SK-N-SH treated with all-trans-retinoic acid at 6 μM for 48 hours (cell line): ENCODE measurements at regions not wholly inside any gene's neighbourhood (a gene's known extent, or its start where the extent isn't known, plus 50 kb on each side); places are given as distances from the start of the nearest gene placed in this dataset.

Experiments used
- ATAC-seq: fragments of 200-7000 bp; cut with Tn5 transposase; 3 replicates; pipeline ENCODE4 v1.9.1; 2020; ENCODE audit warnings: mild to moderate bottlenecking, moderate library complexity
- ARNTL ChIP-seq: fragments of 450-650 bp; formaldehyde crosslinking; IDR thresholded peaks from 2 replicates; pipeline ENCODE4 v1.5.0; 2020; ENCODE audit warnings: low read depth, mild to moderate bottlenecking, moderate library complexity, borderline replicate concordance
- BACH2 ChIP-seq: fragments of 250-450 bp; sonication (Bioruptor Pico); IDR thresholded peaks from 2 replicates; pipeline ENCODE4 v1.9.0; 2021; ENCODE audit warnings: mild to moderate bottlenecking, borderline replicate concordance
- CSDC2 ChIP-seq: fragments of 250-450 bp; sonication (Bioruptor Pico); IDR thresholded peaks from 2 replicates; pipeline ENCODE4 v1.5.0; 2020; ENCODE audit warnings: mild to moderate bottlenecking, moderate library complexity
- GLIS3 ChIP-seq: fragments of 250-450 bp; sonication (Bioruptor Pico); IDR thresholded peaks from 2 replicates; pipeline ENCODE4 v1.5.0; 2020; ENCODE audit warnings: mild to moderate bottlenecking, moderate library complexity
- ISL1 ChIP-seq: fragments of 250-450 bp; sonication (Bioruptor Pico); IDR thresholded peaks from 2 replicates; pipeline ENCODE4 v2.1.2; 2022; ENCODE audit warnings: mild to moderate bottlenecking, moderate library complexity
- OSR1 ChIP-seq: fragments of 250-450 bp; sonication (Bioruptor Pico); IDR thresholded peaks from 2 replicates; pipeline ENCODE4 v1.8.0; 2022; ENCODE audit warnings: moderate library complexity, mild to moderate bottlenecking, inconsistent platforms
- PPARA ChIP-seq: fragments of 250-450 bp; sonication (Bioruptor Pico); IDR thresholded peaks from 2 replicates; pipeline ENCODE4 v1.5.0; 2020; ENCODE audit warnings: mild to moderate bottlenecking, borderline replicate concordance
- RARB ChIP-seq: fragments of 250-450 bp; sonication (Bioruptor Pico); IDR thresholded peaks from 2 replicates; pipeline ENCODE4 v1.8.0; 2021; ENCODE audit warnings: mild to moderate bottlenecking, moderate library complexity
- TCF4 ChIP-seq: fragments of 250-450 bp; sonication (Bioruptor Pico); IDR thresholded peaks from 2 replicates; pipeline ENCODE4 v1.8.0; 2021; ENCODE audit warnings: mild to moderate bottlenecking, moderate library complexity, borderline replicate concordance
- TOX ChIP-seq: fragments of 250-450 bp; sonication (Bioruptor Pico); IDR thresholded peaks from 2 replicates; pipeline ENCODE4 v1.8.0; 2021; ENCODE audit warnings: mild to moderate bottlenecking, moderate library complexity, borderline replicate concordance
- ZC3H10 ChIP-seq: fragments of 250-450 bp; sonication (Bioruptor Pico); IDR thresholded peaks from 2 replicates; pipeline ENCODE4 v1.5.1; 2021; ENCODE audit warnings: mild to moderate bottlenecking, moderate library complexity
- ZFP3 ChIP-seq: fragments of 250-450 bp; sonication (Bioruptor Pico); IDR thresholded peaks from 2 replicates; pipeline ENCODE4 v1.5.0; 2020; ENCODE audit warnings: mild to moderate bottlenecking, moderate library complexity
- ZNF70 ChIP-seq: fragments of 450-650 bp; formaldehyde crosslinking; IDR thresholded peaks from 2 replicates; pipeline ENCODE4 v1.5.0; 2020; ENCODE audit warnings: mild to moderate bottlenecking, moderate library complexity
- ZNF8 ChIP-seq: fragments of 450-650 bp; formaldehyde crosslinking; IDR thresholded peaks from 2 replicates; pipeline ENCODE4 v1.5.0; 2020; ENCODE audit warnings: mild to moderate bottlenecking, moderate library complexity
- TF ChIP-seq, protein P1 (sequence below): fragments of 250-450 bp; sonication (Bioruptor Pico); IDR thresholded peaks from 2 replicates; pipeline ENCODE4 v1.5.0; 2020; ENCODE audit warnings: mild to moderate bottlenecking, moderate library complexity
- TF ChIP-seq, protein P2 (sequence below): fragments of 250-450 bp; sonication (Bioruptor Pico); IDR thresholded peaks from 2 replicates; pipeline ENCODE4 v1.8.0; 2020; ENCODE audit warnings: mild to moderate bottlenecking, moderate library complexity, borderline replicate concordance
- TF ChIP-seq, protein P3 (sequence below): fragments of 250-450 bp; sonication (Bioruptor Pico); IDR thresholded peaks from 2 replicates; pipeline ENCODE4 v1.5.1; 2020; ENCODE audit warnings: low read depth, mild to moderate bottlenecking, moderate library complexity
- TF ChIP-seq, protein P4 (sequence below): fragments of 250-450 bp; sonication (Bioruptor Pico); IDR thresholded peaks from 2 replicates; pipeline ENCODE4 v1.8.0; 2021; ENCODE audit warnings: low read depth, mild to moderate bottlenecking, moderate library complexity, borderline replicate concordance
- TF ChIP-seq, protein P5 (sequence below): fragments of 250-450 bp; sonication (Bioruptor Pico); IDR thresholded peaks from 2 replicates; pipeline ENCODE4 v1.5.1; 2021; ENCODE audit warnings: mild to moderate bottlenecking, moderate library complexity

DNA sequence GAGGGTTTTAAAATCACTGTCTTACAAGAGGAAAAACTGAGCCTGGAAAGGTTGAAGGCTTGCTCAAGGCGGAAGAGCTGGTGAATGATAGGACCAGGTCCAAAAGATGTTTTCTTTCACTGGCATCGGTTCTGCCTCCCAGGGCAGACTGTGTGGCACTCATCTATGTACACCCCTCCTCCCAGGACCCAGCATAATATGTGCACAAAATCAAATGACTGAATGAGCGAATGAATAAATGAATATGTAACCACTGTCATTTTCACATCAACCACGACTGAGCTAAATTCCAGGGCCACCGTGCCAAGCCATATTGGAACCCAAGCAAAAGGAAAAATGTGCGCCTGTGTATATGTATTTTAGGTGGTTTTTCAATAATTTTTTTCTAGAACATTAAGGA lies 99.3 kb upstream of the ZBTB40 start:
- no peak for TF ChIP-seq GLIS3 (CRISPR knock-in tag)
- TF ChIP-seq, protein P1, sequence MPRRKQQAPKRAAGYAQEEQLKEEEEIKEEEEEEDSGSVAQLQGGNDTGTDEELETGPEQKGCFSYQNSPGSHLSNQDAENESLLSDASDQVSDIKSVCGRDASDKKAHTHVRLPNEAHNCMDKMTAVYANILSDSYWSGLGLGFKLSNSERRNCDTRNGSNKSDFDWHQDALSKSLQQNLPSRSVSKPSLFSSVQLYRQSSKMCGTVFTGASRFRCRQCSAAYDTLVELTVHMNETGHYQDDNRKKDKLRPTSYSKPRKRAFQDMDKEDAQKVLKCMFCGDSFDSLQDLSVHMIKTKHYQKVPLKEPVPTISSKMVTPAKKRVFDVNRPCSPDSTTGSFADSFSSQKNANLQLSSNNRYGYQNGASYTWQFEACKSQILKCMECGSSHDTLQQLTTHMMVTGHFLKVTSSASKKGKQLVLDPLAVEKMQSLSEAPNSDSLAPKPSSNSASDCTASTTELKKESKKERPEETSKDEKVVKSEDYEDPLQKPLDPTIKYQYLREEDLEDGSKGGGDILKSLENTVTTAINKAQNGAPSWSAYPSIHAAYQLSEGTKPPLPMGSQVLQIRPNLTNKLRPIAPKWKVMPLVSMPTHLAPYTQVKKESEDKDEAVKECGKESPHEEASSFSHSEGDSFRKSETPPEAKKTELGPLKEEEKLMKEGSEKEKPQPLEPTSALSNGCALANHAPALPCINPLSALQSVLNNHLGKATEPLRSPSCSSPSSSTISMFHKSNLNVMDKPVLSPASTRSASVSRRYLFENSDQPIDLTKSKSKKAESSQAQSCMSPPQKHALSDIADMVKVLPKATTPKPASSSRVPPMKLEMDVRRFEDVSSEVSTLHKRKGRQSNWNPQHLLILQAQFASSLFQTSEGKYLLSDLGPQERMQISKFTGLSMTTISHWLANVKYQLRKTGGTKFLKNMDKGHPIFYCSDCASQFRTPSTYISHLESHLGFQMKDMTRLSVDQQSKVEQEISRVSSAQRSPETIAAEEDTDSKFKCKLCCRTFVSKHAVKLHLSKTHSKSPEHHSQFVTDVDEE (CRISPR knock-in tag): no peak
- TF ChIP-seq, all 23 proteins: peak for 0
- no peak for ATAC-seq

DNA sequence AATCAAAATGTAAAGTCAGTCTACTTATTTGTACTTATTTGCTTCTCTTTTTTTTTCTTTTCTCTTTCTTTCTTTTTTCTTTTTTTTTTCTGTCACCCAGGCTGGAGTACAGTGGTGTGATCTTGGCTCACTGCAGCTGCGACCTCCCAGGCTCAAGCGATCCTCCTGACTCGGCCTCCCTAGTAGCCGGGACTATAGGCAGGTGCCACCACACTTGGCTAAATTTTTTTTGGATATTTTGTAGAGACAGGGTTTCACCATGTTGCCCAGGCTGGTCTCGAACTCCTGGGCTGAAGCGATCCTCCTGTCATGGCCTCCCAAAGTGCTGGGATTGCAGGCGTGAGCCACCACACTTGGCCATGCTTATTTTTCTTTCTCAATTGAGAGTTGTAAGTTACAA lies 98.8 kb upstream of the ZBTB40 start:
- ATAC-seq: no peak
- TF ChIP-seq OSR1 (CRISPR knock-in tag) (no peak), ZNF8 (CRISPR knock-in tag) (no peak), TCF4 (CRISPR knock-in tag) (no peak), ISL1 (CRISPR knock-in tag) (no peak), PPARA (no peak), GLIS3 (CRISPR knock-in tag) (no peak), ZC3H10 (CRISPR knock-in tag) (no peak), CSDC2 (no peak), RARB (CRISPR knock-in tag) (no peak), BACH2 (CRISPR knock-in tag) (no peak), TOX (CRISPR knock-in tag) (no peak), ARNTL (no peak)
- TF ChIP-seq, protein P2, sequence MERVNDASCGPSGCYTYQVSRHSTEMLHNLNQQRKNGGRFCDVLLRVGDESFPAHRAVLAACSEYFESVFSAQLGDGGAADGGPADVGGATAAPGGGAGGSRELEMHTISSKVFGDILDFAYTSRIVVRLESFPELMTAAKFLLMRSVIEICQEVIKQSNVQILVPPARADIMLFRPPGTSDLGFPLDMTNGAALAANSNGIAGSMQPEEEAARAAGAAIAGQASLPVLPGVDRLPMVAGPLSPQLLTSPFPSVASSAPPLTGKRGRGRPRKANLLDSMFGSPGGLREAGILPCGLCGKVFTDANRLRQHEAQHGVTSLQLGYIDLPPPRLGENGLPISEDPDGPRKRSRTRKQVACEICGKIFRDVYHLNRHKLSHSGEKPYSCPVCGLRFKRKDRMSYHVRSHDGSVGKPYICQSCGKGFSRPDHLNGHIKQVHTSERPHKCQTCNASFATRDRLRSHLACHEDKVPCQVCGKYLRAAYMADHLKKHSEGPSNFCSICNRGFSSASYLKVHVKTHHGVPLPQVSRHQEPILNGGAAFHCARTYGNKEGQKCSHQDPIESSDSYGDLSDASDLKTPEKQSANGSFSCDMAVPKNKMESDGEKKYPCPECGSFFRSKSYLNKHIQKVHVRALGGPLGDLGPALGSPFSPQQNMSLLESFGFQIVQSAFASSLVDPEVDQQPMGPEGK (CRISPR knock-in tag): no peak
- TF ChIP-seq, protein P3, sequence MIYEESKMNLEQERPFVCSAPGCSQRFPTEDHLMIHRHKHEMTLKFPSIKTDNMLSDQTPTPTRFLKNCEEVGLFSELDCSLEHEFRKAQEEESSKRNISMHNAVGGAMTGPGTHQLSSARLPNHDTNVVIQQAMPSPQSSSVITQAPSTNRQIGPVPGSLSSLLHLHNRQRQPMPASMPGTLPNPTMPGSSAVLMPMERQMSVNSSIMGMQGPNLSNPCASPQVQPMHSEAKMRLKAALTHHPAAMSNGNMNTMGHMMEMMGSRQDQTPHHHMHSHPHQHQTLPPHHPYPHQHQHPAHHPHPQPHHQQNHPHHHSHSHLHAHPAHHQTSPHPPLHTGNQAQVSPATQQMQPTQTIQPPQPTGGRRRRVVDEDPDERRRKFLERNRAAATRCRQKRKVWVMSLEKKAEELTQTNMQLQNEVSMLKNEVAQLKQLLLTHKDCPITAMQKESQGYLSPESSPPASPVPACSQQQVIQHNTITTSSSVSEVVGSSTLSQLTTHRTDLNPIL (CRISPR knock-in tag): no peak
- TF ChIP-seq, protein P4, sequence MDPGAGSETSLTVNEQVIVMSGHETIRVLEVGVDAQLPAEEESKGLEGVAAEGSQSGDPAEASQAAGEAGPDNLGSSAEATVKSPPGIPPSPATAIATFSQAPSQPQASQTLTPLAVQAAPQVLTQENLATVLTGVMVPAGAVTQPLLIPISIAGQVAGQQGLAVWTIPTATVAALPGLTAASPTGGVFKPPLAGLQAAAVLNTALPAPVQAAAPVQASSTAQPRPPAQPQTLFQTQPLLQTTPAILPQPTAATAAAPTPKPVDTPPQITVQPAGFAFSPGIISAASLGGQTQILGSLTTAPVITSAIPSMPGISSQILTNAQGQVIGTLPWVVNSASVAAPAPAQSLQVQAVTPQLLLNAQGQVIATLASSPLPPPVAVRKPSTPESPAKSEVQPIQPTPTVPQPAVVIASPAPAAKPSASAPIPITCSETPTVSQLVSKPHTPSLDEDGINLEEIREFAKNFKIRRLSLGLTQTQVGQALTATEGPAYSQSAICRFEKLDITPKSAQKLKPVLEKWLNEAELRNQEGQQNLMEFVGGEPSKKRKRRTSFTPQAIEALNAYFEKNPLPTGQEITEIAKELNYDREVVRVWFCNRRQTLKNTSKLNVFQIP: no peak
- TF ChIP-seq, protein P5, sequence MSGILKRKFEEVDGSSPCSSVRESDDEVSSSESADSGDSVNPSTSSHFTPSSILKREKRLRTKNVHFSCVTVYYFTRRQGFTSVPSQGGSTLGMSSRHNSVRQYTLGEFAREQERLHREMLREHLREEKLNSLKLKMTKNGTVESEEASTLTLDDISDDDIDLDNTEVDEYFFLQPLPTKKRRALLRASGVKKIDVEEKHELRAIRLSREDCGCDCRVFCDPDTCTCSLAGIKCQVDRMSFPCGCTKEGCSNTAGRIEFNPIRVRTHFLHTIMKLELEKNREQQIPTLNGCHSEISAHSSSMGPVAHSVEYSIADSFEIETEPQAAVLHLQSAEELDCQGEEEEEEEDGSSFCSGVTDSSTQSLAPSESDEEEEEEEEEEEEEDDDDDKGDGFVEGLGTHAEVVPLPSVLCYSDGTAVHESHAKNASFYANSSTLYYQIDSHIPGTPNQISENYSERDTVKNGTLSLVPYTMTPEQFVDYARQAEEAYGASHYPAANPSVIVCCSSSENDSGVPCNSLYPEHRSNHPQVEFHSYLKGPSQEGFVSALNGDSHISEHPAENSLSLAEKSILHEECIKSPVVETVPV (CRISPR knock-in tag): no peak

DNA sequence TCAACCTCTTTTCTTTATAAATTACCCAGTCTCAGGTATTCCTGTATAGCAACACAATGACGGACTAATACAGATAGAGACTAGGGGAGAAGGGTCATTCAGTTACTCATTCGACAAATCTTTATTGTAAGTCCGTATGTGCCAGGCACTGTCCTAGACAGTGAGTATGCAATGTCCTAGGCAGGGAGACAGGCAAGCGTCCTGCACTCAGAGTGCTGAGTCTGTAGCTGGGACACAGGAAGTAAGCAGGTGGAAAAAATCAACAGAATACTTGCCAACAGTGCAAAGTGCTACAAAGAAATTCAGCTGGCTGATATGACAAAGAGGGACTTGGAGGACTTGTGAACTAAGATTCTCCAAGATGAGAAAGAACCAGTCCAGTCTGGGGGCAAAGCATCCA lies 92.2 kb upstream of the ZBTB40 start:
- TF ChIP-seq ZNF70: no peak
- TF ChIP-seq PPARA: no peak
- TF ChIP-seq ARNTL: no peak
- no peak for TF ChIP-seq GLIS3 (CRISPR knock-in tag)
- TF ChIP-seq, protein P3 (CRISPR knock-in tag): no peak
- TF ChIP-seq, protein P2 (CRISPR knock-in tag): no peak
- TF ChIP-seq OSR1 (CRISPR knock-in tag): no peak
- no peak for TF ChIP-seq ZFP3 (CRISPR knock-in tag)
- TF ChIP-seq, protein P1 (CRISPR knock-in tag): no peak
- no peak for TF ChIP-seq RARB (CRISPR knock-in tag)
- no peak for ATAC-seq
